ENCODE measurements at regions not wholly inside any gene's neighbourhood (a gene's known extent, or its start where the extent isn't known, plus 50 kb on each side); places are given as distances from the start of the nearest gene placed in this dataset.

- TF ChIP-seq PTBP1 (IDR thresholded peaks at IDR 0.05; ENCODE audit: low read depth, low read length, poor library complexity, severe bottlenecking) (no peak), KIAA2018 (CRISPR knock-in tag; IDR thresholded peaks at IDR 0.05; ENCODE audit: borderline replicate concordance) (no peak), CTCF (CRISPR knock-in tag; IDR thresholded peaks at IDR 0.05) (no peak), TBL1XR1 (IDR thresholded peaks at IDR 0.05; ENCODE audit: borderline replicate concordance, low read length, partially characterized antibody) (no peak), ZNF136 (CRISPR knock-in tag; IDR thresholded peaks at IDR 0.05; ENCODE audit: low read depth) (no peak), AFF4 (CRISPR knock-in tag; IDR thresholded peaks at IDR 0.05) (no peak), PBX3 (CRISPR knock-in tag; IDR thresholded peaks at IDR 0.05; ENCODE audit: borderline replicate concordance) (no peak), ZNF792 (CRISPR knock-in tag; IDR thresholded peaks at IDR 0.05) (no peak), MYC (CRISPR knock-in tag; IDR thresholded peaks at IDR 0.05; ENCODE audit: borderline replicate concordance) (no peak), JUND (CRISPR knock-in tag; IDR thresholded peaks at IDR 0.05) (no peak), ZNF761 (CRISPR knock-in tag; conservative IDR thresholded peaks at IDR 0.05) (no peak), USF2 (IDR thresholded peaks at IDR 0.05; ENCODE audit: low read depth, low read length) (no peak), USF2 (CRISPR knock-in tag; IDR thresholded peaks at IDR 0.05; ENCODE audit: borderline replicate concordance) (no peak), ARNT2 (CRISPR knock-in tag; IDR thresholded peaks at IDR 0.05; ENCODE audit: low read depth) (no peak), ATF3 (CRISPR knock-in tag; IDR thresholded peaks at IDR 0.05) (no peak)
These were observed 151.7 kb upstream of the MPDZ start for GRCh38 chr9:13431222-13431536.
